Astrocyte of the spinal cord (primary cell): ENCODE measurements at regions not wholly inside any gene's neighbourhood (a gene's known extent, or its start where the extent isn't known, plus 50 kb on each side); places are given as distances from the start of the nearest gene placed in this dataset.
"Not testable (repeated sequence)": the region's sequence is repeated elsewhere in the genome, so short reads cannot be mapped to it uniquely, and the experiment has no call there.

ENCODE experiments used
- DNase-seq: peaks from one replicate; pipeline ENCODE4 v3.0.0; 2011; ENCODE audit warnings: low read depth, low spot score
- H3K4me3 ChIP-seq: 2 replicates; pipeline ENCODE4 v1.5.1; 2011; ENCODE audit warnings: low read depth, mild to moderate bottlenecking, low read length, moderate library complexity
- CTCF ChIP-seq: IDR thresholded peaks from 2 replicates; pipeline ENCODE4 v1.5.1; 2012; ENCODE audit warnings: low read depth, mild to moderate bottlenecking, low read length, inconsistent platforms
- in situ Hi-C: cut with HindIII; loops from 2 replicates; pipeline ENCODE4 v1.10.0; 2017; ENCODE audit warnings: low sequenced_read_pairs

GRCh38 chr20:52056203-52057062, 135.1 kb downstream of the ZFP64 start:
- H3K4me3 ChIP-seq: no peak overlapping the region
- TF ChIP-seq CTCF: no peak
- in situ Hi-C loops: no loop called here
- peak; percentile 92 for DNase-seq

- no peak for DNase-seq
- in situ Hi-C loops: no loop called here
- H3K4me3 ChIP-seq: no peak overlapping the region
- TF ChIP-seq CTCF: no peak
These were observed 137.5 kb downstream of the ZFP64 start for GRCh38 chr20:52054123-52054522.

- DNase-seq: peak; percentile 60
- no peak for TF ChIP-seq CTCF
- H3K4me3 ChIP-seq: no peak overlapping the region
- in situ Hi-C loops: no loop called here
These were observed 142.4 kb downstream of the ZFP64 start for GRCh38 chr20:52049001-52049731.

GRCh38 chr20:52047811-52048764, 143.5 kb downstream of the ZFP64 start:
- TF ChIP-seq CTCF: no peak
- in situ Hi-C loops: no loop called here
- peak overlapping the region; percentile 14 for H3K4me3 ChIP-seq
- peak; percentile 87 for DNase-seq

GRCh38 chr20:52041966-52042365, 149.6 kb downstream of the ZFP64 start:
- in situ Hi-C loops: no loop called here
- H3K4me3 ChIP-seq: no peak overlapping the region
- no peak for DNase-seq
- no peak for TF ChIP-seq CTCF

GRCh38 chr20:52039790-52040189, 151.8 kb downstream of the ZFP64 start:
- in situ Hi-C loops: no loop called here
- no peak overlapping the region for H3K4me3 ChIP-seq
- DNase-seq: no peak
- no peak for TF ChIP-seq CTCF

- H3K4me3 ChIP-seq, in situ Hi-C loops, DNase-seq: not testable (repeated sequence)
These were observed 152.9 kb downstream of the ZFP64 start for GRCh38 chr20:52038632-52039031.
